H1 (cell line): ENCODE measurements at regions not wholly inside any gene's neighbourhood (a gene's known extent, or its start where the extent isn't known, plus 50 kb on each side); places are given as distances from the start of the nearest gene placed in this dataset.

ENCODE experiments used
- CTCF ChIA-PET: fragments of 300-600 bp; sonication (Branson Sonifier 250); formaldehyde crosslinking; loops from one replicate; lab custom pipeline; 2021; ENCODE audit not compliant: partially characterized antibody; lab: Charles Lee
- POLR2A ChIA-PET: fragments of 300-600 bp; sonication (Branson Sonifier 250); formaldehyde crosslinking; loops from one replicate; lab custom pipeline; 2021; ENCODE audit warnings: inconsistent platforms; ENCODE audit not compliant: partially characterized antibody; lab: Charles Lee
- DNase-seq, 2 experiments: peaks; one replicate each; pipeline versions ENCODE4 v3.0.0 to v3.0.0-alpha.2; 2010 to 2022; ENCODE audit warnings: low spot score in 2 of 2, low read depth in 1 of 2, mixed read lengths in 1 of 2
- FAIRE-seq: peaks from 2 replicates; lab custom pipeline; 2011; peaks lifted over from hg19 to GRCh38; lab: Jason Lieb, UNC
- H2AFZ ChIP-seq: 2 replicates; pipeline ENCODE4 v1.8.1; 2012; ENCODE audit warnings: low read length, inconsistent platforms
- H2AK5ac ChIP-seq: 2 replicates; pipeline ENCODE4 v1.6.1; 2013; ENCODE audit warnings: low read depth, low read length
- H2BK120ac ChIP-seq: replicated peaks from 2 replicates; pipeline ENCODE3; 2013; ENCODE audit warnings: low read depth, low read length, inconsistent platforms
- H2BK12ac ChIP-seq: 2 replicates; pipeline ENCODE4 v1.6.1; 2013; ENCODE audit warnings: low read depth, low read length
- H2BK15ac ChIP-seq: 2 replicates; pipeline ENCODE4 v1.6.1; 2013; ENCODE audit warnings: low read length
- H2BK20ac ChIP-seq: 2 replicates; pipeline ENCODE4 v1.6.1; 2013; ENCODE audit warnings: low read length
- H2BK5ac ChIP-seq: 2 replicates; pipeline ENCODE4 v1.6.1; 2013; ENCODE audit warnings: low read depth, low read length
- H3K14ac ChIP-seq: 2 replicates; pipeline ENCODE4 v1.6.1; 2013; ENCODE audit warnings: inconsistent platforms; ENCODE audit not compliant: insufficient read length
- H3K18ac ChIP-seq: 2 replicates; pipeline ENCODE4 v1.6.1; 2013; ENCODE audit warnings: low read length; ENCODE audit errors: extremely low read depth
- H3K23ac ChIP-seq: 2 replicates; pipeline ENCODE4 v1.6.1; 2013; ENCODE audit warnings: inconsistent platforms; ENCODE audit not compliant: insufficient read length
- H3K23me2 ChIP-seq: 2 replicates; pipeline ENCODE4 v1.6.1; 2013; ENCODE audit warnings: low read depth, low read length
- H3K27ac ChIP-seq: 2 replicates; pipeline ENCODE4 v1.6.1; 2011; ENCODE audit warnings: low read depth, low read length, inconsistent platforms
- H3K27me3 ChIP-seq, 4 experiments: replicated peaks in 1 of 4; 1 replicate in 1 of 4; 2 replicates in 3 of 4; pipeline versions ENCODE4 v1.6.1 to v1.8.1; 2011 to 2013; ENCODE audit warnings: low read length in 3 of 4, mild to moderate bottlenecking in 3 of 4, inconsistent platforms in 2 of 4, mixed read lengths in 2 of 4, moderate library complexity in 1 of 4; ENCODE audit not compliant: control insufficient read depth in 3 of 4, insufficient read depth in 3 of 4; ENCODE audit errors: extremely low read depth in 1 of 4
- H3K36me3 ChIP-seq, 4 experiments: 2 replicates each; pipeline versions ENCODE4 v1.6.1 to v1.8.1; 2011 to 2013; ENCODE audit warnings: mild to moderate bottlenecking in 4 of 4, low read length in 3 of 4, moderate library complexity in 2 of 4, control low read depth in 1 of 4, inconsistent platforms in 1 of 4; ENCODE audit not compliant: insufficient read depth in 4 of 4, control insufficient read depth in 2 of 4
- H3K4ac ChIP-seq: replicated peaks from 2 replicates; pipeline ENCODE3; 2013; ENCODE audit warnings: low read length, low read depth, mixed read lengths, inconsistent platforms; ENCODE audit not compliant: insufficient read length
- H3K4me1 ChIP-seq, 4 experiments: replicated peaks in 1 of 4; 1 replicate in 1 of 4; 2 replicates in 3 of 4; pipeline versions ENCODE4 v1.6.1 to v1.8.1; 2011 to 2013; ENCODE audit warnings: low read length in 3 of 4, inconsistent platforms in 2 of 4, mixed read lengths in 1 of 4; ENCODE audit not compliant: insufficient read depth in 4 of 4, control insufficient read depth in 3 of 4
- H3K4me2 ChIP-seq, 2 experiments: 2 replicates each; pipeline versions ENCODE4 v1.6.1 to v1.8.1; 2011 to 2013; ENCODE audit warnings: low read depth in 2 of 2, low read length in 2 of 2, control low read depth in 1 of 2, inconsistent platforms in 1 of 2, mild to moderate bottlenecking in 1 of 2; ENCODE audit not compliant: insufficient read depth in 1 of 2
- H3K4me3 ChIP-seq, 4 experiments: fragments of 200-600, 300-600 bp in 1 of 4; sonication (generic), shearing (Covaris generic), sonication (Bioruptor Twin) in 1 of 4; 2 replicates each; pipeline versions ENCODE4 v1.5.1 to v1.8.1; 2011 to 2016; ENCODE audit warnings: low read length in 4 of 4, low read depth in 3 of 4, control low read depth in 2 of 4, inconsistent platforms in 2 of 4, mild to moderate bottlenecking in 2 of 4, mixed read lengths in 1 of 4, moderate library complexity in 1 of 4; ENCODE audit not compliant: insufficient read depth in 2 of 4; ENCODE audit errors: extremely low read depth in 1 of 4
- H3K56ac ChIP-seq: replicated peaks from 2 replicates; pipeline ENCODE3; 2013; ENCODE audit warnings: low read depth, mild to moderate bottlenecking, mixed read lengths, low read length, inconsistent platforms; ENCODE audit not compliant: insufficient read length
- H3K79me1 ChIP-seq: 2 replicates; pipeline ENCODE4 v1.6.1; 2013; ENCODE audit warnings: low read depth, low read length, control low read depth
- H3K79me2 ChIP-seq, 2 experiments: 2 replicates each; pipeline versions ENCODE4 v1.6.1 to v1.8.1; 2012 to 2013; ENCODE audit warnings: low read length in 2 of 2, mild to moderate bottlenecking in 2 of 2, inconsistent platforms in 1 of 2; ENCODE audit not compliant: insufficient read depth in 2 of 2, control insufficient read depth in 1 of 2
- H3K9ac ChIP-seq, 4 experiments: replicated peaks in 1 of 4; 1 replicate in 1 of 4; 2 replicates in 3 of 4; pipeline versions ENCODE4 v1.6.1 to v1.8.1; 2011 to 2013; ENCODE audit warnings: low read depth in 3 of 4, low read length in 3 of 4, control low read depth in 2 of 4, mild to moderate bottlenecking in 2 of 4, moderate library complexity in 2 of 4, inconsistent platforms in 1 of 4; ENCODE audit errors: extremely low read depth in 1 of 4
- H3K9me3 ChIP-seq, 2 experiments: 2 replicates each; pipeline versions ENCODE4 v1.6.1 to v1.8.1; 2012 to 2013; ENCODE audit warnings: mild to moderate bottlenecking in 2 of 2, moderate library complexity in 2 of 2, control low read depth in 1 of 2, inconsistent platforms in 1 of 2, low read depth in 1 of 2, low read length in 1 of 2, mixed read lengths in 1 of 2; ENCODE audit not compliant: insufficient read depth in 2 of 2
- H4K20me1 ChIP-seq, 2 experiments: replicated peaks in 1 of 2; 2 replicates each; pipeline versions ENCODE3 to v1.8.1; 2011 to 2013; ENCODE audit warnings: inconsistent platforms in 2 of 2, low read length in 2 of 2, mild to moderate bottlenecking in 1 of 2; ENCODE audit not compliant: insufficient read depth in 2 of 2, control insufficient read depth in 1 of 2
- H4K5ac ChIP-seq: 2 replicates; pipeline ENCODE4 v1.6.1; 2013; ENCODE audit warnings: low read length, low read depth, mixed read lengths, inconsistent platforms; ENCODE audit not compliant: insufficient read length
- H4K8ac ChIP-seq: 2 replicates; pipeline ENCODE4 v1.8.0; 2013; ENCODE audit warnings: mild to moderate bottlenecking, moderate library complexity, low read length, inconsistent platforms; ENCODE audit not compliant: insufficient read depth; ENCODE audit errors: extremely low read depth
- H4K91ac ChIP-seq: replicated peaks from 2 replicates; pipeline ENCODE3; 2013; ENCODE audit warnings: low read length, mixed read lengths, inconsistent platforms; ENCODE audit not compliant: insufficient read length
- BACH1 ChIP-seq: IDR thresholded peaks from 2 replicates; pipeline ENCODE4 v1.6.1; 2012; ENCODE audit warnings: low read length, improper control_type of control experiment
- CTCF ChIP-seq, 3 experiments: IDR thresholded peaks; 1 replicate in 2 of 3; 2 replicates in 1 of 3; pipeline versions ENCODE4 v1.5.1 to v1.6.1; 2011; ENCODE audit warnings: low read length in 3 of 3, mild to moderate bottlenecking in 3 of 3, inconsistent platforms in 2 of 3, low read depth in 1 of 3, moderate library complexity in 1 of 3; ENCODE audit not compliant: insufficient read depth in 1 of 3; ENCODE audit errors: control extremely low read depth in 1 of 3
- JUN ChIP-seq: IDR thresholded peaks from 2 replicates; pipeline ENCODE4 v1.6.1; 2011; ENCODE audit warnings: low read depth, mild to moderate bottlenecking, improper control_type of control experiment, low read length
- KDM4A ChIP-seq: IDR thresholded peaks from one replicate; pipeline ENCODE4 v1.7.1; 2012; ENCODE audit warnings: low read depth, mild to moderate bottlenecking, moderate library complexity, low read length, inconsistent platforms; ENCODE audit not compliant: severe bottlenecking
- SP2 ChIP-seq: IDR thresholded peaks from 2 replicates; pipeline ENCODE4 v1.6.1; 2012; ENCODE audit warnings: mild to moderate bottlenecking, low read length, inconsistent platforms
- SRF ChIP-seq: IDR thresholded peaks from 2 replicates; pipeline ENCODE4 v1.6.1; 2011; ENCODE audit warnings: mild to moderate bottlenecking, low read depth, low read length, moderate library complexity
- SUZ12 ChIP-seq: fragments of 200-600 bp; sonication (generic); IDR thresholded peaks from 2 replicates; pipeline ENCODE4 v1.6.1; 2012; ENCODE audit warnings: mild to moderate bottlenecking, inconsistent platforms, low read length, moderate library complexity, mixed read lengths
- TBP ChIP-seq: IDR thresholded peaks from 2 replicates; pipeline ENCODE4 v1.6.1; 2011; ENCODE audit warnings: low read depth, low read length, improper control_type of control experiment
- WGBS, 2 experiments: shearing (Covaris generic) in 1 of 2; methylation state at CpG; one replicate each; pipeline versions ENCODE4 v1.1.6 to v1.1.7; 2013 to 2015; ENCODE audit warnings: low lambda C conversion rate in 2 of 2, mixed read lengths in 2 of 2, inconsistent platforms in 1 of 2, low coverage in 1 of 2, missing lambda C conversion rate in 1 of 2; ENCODE audit not compliant: insufficient replicate concordance in 2 of 2, insufficient coverage in 1 of 2, insufficient read length in 1 of 2; ENCODE audit errors: extremely low coverage in 1 of 2, missing lambda C conversion rate in 1 of 2; 5-methylcytosine and 5-hydroxymethylcytosine counted together

- peaks cover 9 to 10% of the 10 kb centered on the region in 2 experiments; a peak in 2 of 4 replicates for H3K9me3 ChIP-seq
- H3K23me2 ChIP-seq, result no peaks in the 10 kb centered on the region
- H2BK5ac ChIP-seq, result no peak overlapping the region
- ChIA-PET CTCF (interaction anchor here (0.9 to 1.2 kb wide), 2 partner anchors 20 to 65 kb away, joined by 3 read pairs; no protein-coding TSS in a partner anchor), POLR2A (no interaction called here)
- H3K4ac ChIP-seq, result no peak overlapping the region
- no peak for TF ChIP-seq JUN
- no peak for TF ChIP-seq BACH1
- TF ChIP-seq SP2, result no peak
- TF ChIP-seq TBP, result no peak
- no peak for TF ChIP-seq CTCF (IDR thresholded peaks at IDR 0.05; ENCODE audit: control extremely low read depth in 1 of 3, insufficient read depth in 1 of 3, low read depth in 1 of 3, low read length in 3 of 3)
- TF ChIP-seq KDM4A, result no peak
- TF ChIP-seq SRF, result no peak
- TF ChIP-seq SUZ12, result no peak
- no peak overlapping the region for H3K56ac ChIP-seq
- H4K8ac ChIP-seq, result no peak overlapping the region
- no peak overlapping the region for H3K9ac ChIP-seq
- no peak for DNase-seq
- no peak overlapping the region for H2BK20ac ChIP-seq
- H2AK5ac ChIP-seq, result no peak overlapping the region
- H4K91ac ChIP-seq, result no peak overlapping the region
- no peaks in the 10 kb centered on the region for H3K4me1 ChIP-seq
- H3K14ac ChIP-seq, result no peak overlapping the region
- FAIRE-seq, result no peak
- H2BK120ac ChIP-seq, result no peak overlapping the region
- H3K18ac ChIP-seq, result no peak overlapping the region
- H3K79me2 ChIP-seq, result no peaks in the 10 kb centered on the region
- H3K4me3 ChIP-seq, result no peak overlapping the region
- no peaks in the 10 kb centered on the region for H4K20me1 ChIP-seq
- H2BK15ac ChIP-seq, result no peak overlapping the region
- H3K4me2 ChIP-seq, result no peak overlapping the region
- H3K36me3 ChIP-seq, result no peaks in the 10 kb centered on the region
- 91% methylated on average over 3 of the region's 3 CpGs; no CpG with 5 or more reads in 1 of the 2 experiments for WGBS, 2 experiments
- no peak overlapping the region for H2BK12ac ChIP-seq
- H3K27ac ChIP-seq, result no peak overlapping the region
- no peaks in the 10 kb centered on the region for H3K79me1 ChIP-seq
- H4K5ac ChIP-seq, result no peak overlapping the region
- no peaks in the 10 kb centered on the region for H3K27me3 ChIP-seq
- no peak overlapping the region for H3K23ac ChIP-seq
- H2AFZ ChIP-seq, result no peak overlapping the region
Observed at GRCh38 chr2:42868096-42868495, 75.7 kb upstream of the HAAO start.
